Keratinocyte (primary cell): ENCODE measurements at regions not wholly inside any gene's neighbourhood (a gene's known extent, or its start where the extent isn't known, plus 50 kb on each side); places are given as distances from the start of the nearest gene placed in this dataset.

Experiments
- EZH2 ChIP-seq: IDR thresholded peaks from one replicate; pipeline ENCODE4 v1.6.1; 2012; ENCODE audit warnings: inconsistent platforms, mild to moderate bottlenecking, low read length, moderate library complexity
- TF ChIP-seq, protein P1 (sequence below), 3 experiments: IDR thresholded peaks in 1 of 3; conservative IDR thresholded peaks in 1 of 3; optimal IDR thresholded peaks in 1 of 3; 2 replicates in 2 of 3; 3 replicates in 1 of 3; pipeline versions ENCODE3 to v1.5.1; 2011; ENCODE audit warnings: low read length in 3 of 3, mild to moderate bottlenecking in 3 of 3, moderate library complexity in 2 of 3, control low read depth in 1 of 3, inconsistent platforms in 1 of 3; ENCODE audit not compliant: insufficient read depth in 2 of 3; ENCODE audit errors: extremely low read depth in 1 of 3

DNA sequence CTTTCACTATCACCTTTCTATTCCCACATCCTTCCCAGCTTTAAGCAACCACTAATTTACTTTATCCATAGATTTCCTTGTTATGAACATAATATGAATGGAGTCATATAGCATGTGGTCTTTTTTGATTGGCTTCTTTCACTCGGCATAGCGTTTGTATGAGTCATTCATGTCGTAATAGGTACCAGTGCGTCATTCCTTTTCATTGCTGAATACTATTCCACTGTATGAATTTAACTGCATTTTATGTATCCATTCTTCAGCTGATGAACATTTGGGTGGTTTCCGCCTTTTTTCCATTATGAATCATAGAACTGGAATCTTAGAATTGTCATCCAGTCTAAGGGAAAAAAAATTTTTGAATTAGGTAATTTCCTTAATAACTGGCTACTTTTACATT is 411.3 kb upstream of the AUTS2 start:
- TF ChIP-seq, protein P1, sequence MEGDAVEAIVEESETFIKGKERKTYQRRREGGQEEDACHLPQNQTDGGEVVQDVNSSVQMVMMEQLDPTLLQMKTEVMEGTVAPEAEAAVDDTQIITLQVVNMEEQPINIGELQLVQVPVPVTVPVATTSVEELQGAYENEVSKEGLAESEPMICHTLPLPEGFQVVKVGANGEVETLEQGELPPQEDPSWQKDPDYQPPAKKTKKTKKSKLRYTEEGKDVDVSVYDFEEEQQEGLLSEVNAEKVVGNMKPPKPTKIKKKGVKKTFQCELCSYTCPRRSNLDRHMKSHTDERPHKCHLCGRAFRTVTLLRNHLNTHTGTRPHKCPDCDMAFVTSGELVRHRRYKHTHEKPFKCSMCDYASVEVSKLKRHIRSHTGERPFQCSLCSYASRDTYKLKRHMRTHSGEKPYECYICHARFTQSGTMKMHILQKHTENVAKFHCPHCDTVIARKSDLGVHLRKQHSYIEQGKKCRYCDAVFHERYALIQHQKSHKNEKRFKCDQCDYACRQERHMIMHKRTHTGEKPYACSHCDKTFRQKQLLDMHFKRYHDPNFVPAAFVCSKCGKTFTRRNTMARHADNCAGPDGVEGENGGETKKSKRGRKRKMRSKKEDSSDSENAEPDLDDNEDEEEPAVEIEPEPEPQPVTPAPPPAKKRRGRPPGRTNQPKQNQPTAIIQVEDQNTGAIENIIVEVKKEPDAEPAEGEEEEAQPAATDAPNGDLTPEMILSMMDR (optimal IDR thresholded peaks at IDR 0.05 in 1 of 3, IDR thresholded peaks at IDR 0.05 in 1 of 3, conservative IDR thresholded peaks at IDR 0.05 in 1 of 3; ENCODE audit: extremely low read depth in 1 of 3, insufficient read depth in 2 of 3, low read length in 3 of 3) = no peak
- TF ChIP-seq EZH2 = no peak
